ENCODE measurements at regions not wholly inside any gene's neighbourhood (a gene's known extent, or its start where the extent isn't known, plus 50 kb on each side); places are given as distances from the start of the nearest gene placed in this dataset.

GRCh38 chr6:121799574-121799973 lies 364.1 kb downstream of the GJA1 start:
- Histone ChIP-seq H3K4me3 (ENCODE audit: low read length) (no peak overlapping the region), H3F3A (ENCODE audit: insufficient read depth, low read length, poor library complexity, severe bottlenecking) (no peaks in the 10 kb centered on the region), H3K9ac (ENCODE audit: low read length) (no peak overlapping the region), H3K27me3 (ENCODE audit: insufficient read depth, low read depth, low read length) (no peaks in the 10 kb centered on the region), H3K27ac (ENCODE audit: low read length) (no peak overlapping the region), H3K36me3 (ENCODE audit: insufficient read depth, low read length) (no peaks in the 10 kb centered on the region), H3K9me3 (ENCODE audit: low read length) (no peaks in the 10 kb centered on the region), H3K9me2 (ENCODE audit: insufficient read depth, low read length) (no peaks in the 10 kb centered on the region), H3K79me2 (replicated peaks; ENCODE audit: insufficient read depth, low read length) (no peaks in the 10 kb centered on the region), H2AFZ (ENCODE audit: low read depth, low read length) (no peak overlapping the region), H3K4me2 (ENCODE audit: low read length) (no peak overlapping the region), H4K20me1 (ENCODE audit: insufficient read depth) (no peaks in the 10 kb centered on the region)
- TF ChIP-seq RAD21 (conservative IDR thresholded peaks at IDR 0.05) = no peak
- TF ChIP-seq TAF1 (IDR thresholded peaks at IDR 0.05; ENCODE audit: low read depth) = no peak
- TF ChIP-seq EP300 (conservative IDR thresholded peaks at IDR 0.05; ENCODE audit: poor library complexity, severe bottlenecking) = no peak
- TF ChIP-seq REST (IDR thresholded peaks at IDR 0.05; ENCODE audit: borderline replicate concordance) = no peak
- no peak for TF ChIP-seq SMC3 (conservative IDR thresholded peaks at IDR 0.05; ENCODE audit: poor library complexity)
- TF ChIP-seq EZH2 (IDR thresholded peaks at IDR 0.05; ENCODE audit: borderline replicate concordance, insufficient read depth, low read length, poor library complexity, severe bottlenecking) = no peak
- TF ChIP-seq MXI1 (conservative IDR thresholded peaks at IDR 0.05; ENCODE audit: poor library complexity, severe bottlenecking) = no peak
- TF ChIP-seq CTCF (IDR thresholded peaks at IDR 0.05; ENCODE audit: poor library complexity, severe bottlenecking) = no peak
- TF ChIP-seq POLR2AphosphoS5 (IDR thresholded peaks at IDR 0.05) = no peak

- no peaks in the 10 kb centered on the region for H3K27me3 ChIP-seq (ENCODE audit: insufficient read depth, low read depth, low read length)
- no peak overlapping the region for H3K9ac ChIP-seq (ENCODE audit: low read length)
- no peak overlapping the region for H2AFZ ChIP-seq (ENCODE audit: low read depth, low read length)
- no peaks in the 10 kb centered on the region for H3K9me3 ChIP-seq (ENCODE audit: low read length)
- no peak overlapping the region for H3K27ac ChIP-seq (ENCODE audit: low read length)
- H4K20me1 ChIP-seq (ENCODE audit: insufficient read depth) = no peaks in the 10 kb centered on the region
- no peaks in the 10 kb centered on the region for H3K9me2 ChIP-seq (ENCODE audit: insufficient read depth, low read length)
- no peak overlapping the region for H3K4me3 ChIP-seq (ENCODE audit: low read length)
- no peak overlapping the region for H3K4me2 ChIP-seq (ENCODE audit: low read length)
- no peaks in the 10 kb centered on the region for H3K36me3 ChIP-seq (ENCODE audit: insufficient read depth, low read length)
- no peaks in the 10 kb centered on the region for H3F3A ChIP-seq (ENCODE audit: insufficient read depth, low read length, poor library complexity, severe bottlenecking)
- no peak for TF ChIP-seq POLR2AphosphoS5 (IDR thresholded peaks at IDR 0.05)
- no peak for TF ChIP-seq REST (IDR thresholded peaks at IDR 0.05; ENCODE audit: borderline replicate concordance)
- TF ChIP-seq MXI1 (conservative IDR thresholded peaks at IDR 0.05; ENCODE audit: poor library complexity, severe bottlenecking) = no peak
- TF ChIP-seq EZH2 (IDR thresholded peaks at IDR 0.05; ENCODE audit: borderline replicate concordance, insufficient read depth, low read length, poor library complexity, severe bottlenecking) = no peak
- no peak for TF ChIP-seq TAF1 (IDR thresholded peaks at IDR 0.05; ENCODE audit: low read depth)
- TF ChIP-seq SMC3 (conservative IDR thresholded peaks at IDR 0.05; ENCODE audit: poor library complexity) = no peak
- TF ChIP-seq RAD21 (conservative IDR thresholded peaks at IDR 0.05) = no peak
- TF ChIP-seq EP300 (conservative IDR thresholded peaks at IDR 0.05; ENCODE audit: poor library complexity, severe bottlenecking) = no peak
- no peak for TF ChIP-seq CTCF (IDR thresholded peaks at IDR 0.05; ENCODE audit: poor library complexity, severe bottlenecking)
- H3K79me2 ChIP-seq (replicated peaks; ENCODE audit: insufficient read depth, low read length) = no peaks in the 10 kb centered on the region
These were observed 364.6 kb downstream of the GJA1 start for GRCh38 chr6:121800047-121800446.
